GM23338 (cell line): ENCODE measurements at regions not wholly inside any gene's neighbourhood (a gene's known extent, or its start where the extent isn't known, plus 50 kb on each side); places are given as distances from the start of the nearest gene placed in this dataset.

Source experiments
- ATAC-seq: fragments of 200-7000 bp; cut with Tn5 transposase; 3 replicates; pipeline ENCODE4 v1.9.1; 2020
- DNase-seq: peaks from one replicate; pipeline ENCODE4 v3.0.0-alpha.2; 2015; ENCODE audit warnings: low spot score
- H2AFZ ChIP-seq: fragments of 200-600 bp; sonication (generic); 2 replicates; pipeline ENCODE4 v1.8.0; 2016; ENCODE audit warnings: antibody characterized with exemption, mild to moderate bottlenecking, moderate library complexity
- H3F3A ChIP-seq: fragments of 200-600 bp; sonication (generic); replicated peaks from 2 replicates; pipeline ENCODE4 v1.8.0; 2017; ENCODE audit warnings: antibody characterized with exemption, mixed run types, low read depth
- H3K27ac ChIP-seq: fragments of 200-600 bp; sonication (generic); 2 replicates; pipeline ENCODE4 v1.6.1; 2016; ENCODE audit warnings: low read depth
- H3K27me3 ChIP-seq: fragments of 200-600 bp; sonication (generic); 2 replicates; pipeline ENCODE4 v1.8.0; 2016; ENCODE audit warnings: mild to moderate bottlenecking, mixed run types, moderate library complexity; ENCODE audit not compliant: insufficient read depth
- H3K36me3 ChIP-seq: fragments of 200-600 bp; sonication (generic); 2 replicates; pipeline ENCODE4 v1.8.0; 2016; ENCODE audit warnings: mild to moderate bottlenecking; ENCODE audit not compliant: insufficient read depth
- H3K4me1 ChIP-seq: fragments of 200-600 bp; sonication (generic); 2 replicates; pipeline ENCODE4 v1.8.0; 2016; ENCODE audit warnings: mild to moderate bottlenecking, moderate library complexity; ENCODE audit not compliant: insufficient read depth
- H3K4me2 ChIP-seq: fragments of 200-600 bp; sonication (generic); 2 replicates; pipeline ENCODE4 v1.7.1; 2017; ENCODE audit warnings: mixed run types
- H3K4me3 ChIP-seq: fragments of 200-600 bp; sonication (generic); 2 replicates; pipeline ENCODE4 v1.6.1; 2016; ENCODE audit warnings: mixed run types
- H3K79me2 ChIP-seq: fragments of 200-600 bp; sonication (generic); replicated peaks from 2 replicates; pipeline ENCODE4 v1.8.0; 2017; ENCODE audit warnings: mild to moderate bottlenecking; ENCODE audit not compliant: insufficient read depth
- H3K9me2 ChIP-seq: fragments of 200-600 bp; sonication (generic); 2 replicates; pipeline ENCODE4 v1.8.0; 2017; ENCODE audit not compliant: insufficient read depth
- H4K20me1 ChIP-seq: fragments of 200-600 bp; sonication (generic); replicated peaks from 2 replicates; pipeline ENCODE4 v1.8.0; 2017; ENCODE audit warnings: mild to moderate bottlenecking; ENCODE audit not compliant: insufficient read depth
- H3K27ac Mint-ChIP-seq: 2 replicates; pipeline ENCODE4 v1.8.0; 2020; ENCODE audit warnings: inconsistent platforms, mild to moderate bottlenecking, moderate library complexity, mixed read lengths
- H3K27me3 Mint-ChIP-seq: 3 replicates; pipeline ENCODE4 v1.8.0; 2022; ENCODE audit warnings: low read depth, mild to moderate bottlenecking, moderate library complexity, mixed read lengths, inconsistent platforms; ENCODE audit not compliant: insufficient read depth, poor library complexity
- H3K36me3 Mint-ChIP-seq: 3 replicates; pipeline ENCODE4 v1.8.0; 2021; ENCODE audit warnings: low read depth, mild to moderate bottlenecking, inconsistent platforms, moderate library complexity, mixed read lengths
- H3K4me1 Mint-ChIP-seq: 3 replicates; pipeline ENCODE4 v1.8.0; 2020; ENCODE audit warnings: mild to moderate bottlenecking, inconsistent platforms, mixed read lengths
- H3K4me3 Mint-ChIP-seq: 3 replicates; pipeline ENCODE4 v1.8.0; 2021; ENCODE audit warnings: moderate library complexity, mild to moderate bottlenecking, inconsistent platforms, mixed read lengths
- H3K9me3 Mint-ChIP-seq: 3 replicates; pipeline ENCODE4 v1.8.0; 2020; ENCODE audit warnings: moderate library complexity, mild to moderate bottlenecking, inconsistent platforms, mixed read lengths
- CREB1 ChIP-seq: fragments of 250-450 bp; sonication (Bioruptor Pico); IDR thresholded peaks from 2 replicates; pipeline ENCODE4 v1.5.0; 2020; ENCODE audit warnings: low read depth, mild to moderate bottlenecking, moderate library complexity
- POLR2AphosphoS5 ChIP-seq: IDR thresholded peaks from 2 replicates; pipeline ENCODE4 v1.6.1; 2016; ENCODE audit warnings: antibody characterized with exemption, low read depth
- ZNF114 ChIP-seq: fragments of 250-450 bp; sonication (Bioruptor Pico); IDR thresholded peaks from 2 replicates; pipeline ENCODE4 v1.5.0; 2020; ENCODE audit warnings: mild to moderate bottlenecking, moderate library complexity
- TF ChIP-seq, protein P1 (sequence below): IDR thresholded peaks from 2 replicates; pipeline ENCODE4 v1.6.1; 2016; ENCODE audit warnings: antibody characterized with exemption
- TF ChIP-seq, protein P2 (sequence below): fragments of 250-450 bp; sonication (Bioruptor Pico); IDR thresholded peaks from 2 replicates; pipeline ENCODE4 v1.5.0; 2020; ENCODE audit warnings: mild to moderate bottlenecking, moderate library complexity
- TF ChIP-seq, protein P3 (sequence below): IDR thresholded peaks from one replicate; pipeline ENCODE4 v1.6.1; 2018; ENCODE audit warnings: antibody characterized with exemption; ENCODE audit not compliant: unreplicated experiment

DNA sequence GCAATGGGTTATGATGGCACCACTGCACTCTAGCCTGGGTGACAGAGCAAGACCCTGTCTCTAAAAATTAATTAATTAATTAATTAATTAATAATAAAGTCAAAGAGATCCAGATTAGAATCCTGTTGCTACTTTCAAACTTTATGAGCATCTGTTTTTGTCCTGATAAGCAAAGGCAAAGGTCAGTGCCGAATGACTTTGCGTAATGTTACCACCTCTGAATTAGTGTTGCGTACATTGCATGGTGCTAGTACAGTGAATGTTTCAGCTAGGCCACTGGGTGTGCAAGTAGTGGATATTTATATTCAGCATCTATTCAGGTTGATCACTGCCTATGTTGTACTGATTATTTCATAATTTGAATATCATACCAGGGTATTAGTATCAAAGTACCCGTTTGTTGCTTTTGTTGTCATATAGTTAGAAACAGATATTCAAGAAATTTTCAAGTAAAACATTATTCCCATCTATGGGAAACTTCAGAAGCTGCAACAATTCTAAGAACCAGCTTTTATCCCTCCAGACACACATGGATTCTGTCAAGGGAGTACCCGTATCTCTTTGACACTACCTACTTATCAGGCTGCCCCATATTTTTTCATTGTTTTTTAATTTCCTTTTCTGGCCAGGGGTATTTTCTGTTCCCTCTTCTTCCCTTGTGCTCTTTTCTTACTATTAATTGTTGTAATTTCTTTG is 127.1 kb upstream of the GRM7 start:
- Mint-ChIP-seq H3K9me3 (peaks cover 61% of the 10 kb centered on the region), H3K27ac (no peak overlapping the region), H3K4me3 (no peak overlapping the region), H3K27me3 (no peaks in the 10 kb centered on the region), H3K4me1 (no peaks in the 10 kb centered on the region), H3K36me3 (peaks cover 5% of the 10 kb centered on the region; the same call in 2 of the 3 replicates)
- H3F3A ChIP-seq, result no peaks in the 10 kb centered on the region
- TF ChIP-seq, protein P1, sequence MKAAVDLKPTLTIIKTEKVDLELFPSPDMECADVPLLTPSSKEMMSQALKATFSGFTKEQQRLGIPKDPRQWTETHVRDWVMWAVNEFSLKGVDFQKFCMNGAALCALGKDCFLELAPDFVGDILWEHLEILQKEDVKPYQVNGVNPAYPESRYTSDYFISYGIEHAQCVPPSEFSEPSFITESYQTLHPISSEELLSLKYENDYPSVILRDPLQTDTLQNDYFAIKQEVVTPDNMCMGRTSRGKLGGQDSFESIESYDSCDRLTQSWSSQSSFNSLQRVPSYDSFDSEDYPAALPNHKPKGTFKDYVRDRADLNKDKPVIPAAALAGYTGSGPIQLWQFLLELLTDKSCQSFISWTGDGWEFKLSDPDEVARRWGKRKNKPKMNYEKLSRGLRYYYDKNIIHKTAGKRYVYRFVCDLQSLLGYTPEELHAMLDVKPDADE, result no peak
- no peak for TF ChIP-seq ZNF114 (CRISPR knock-in tag)
- TF ChIP-seq, protein P2, sequence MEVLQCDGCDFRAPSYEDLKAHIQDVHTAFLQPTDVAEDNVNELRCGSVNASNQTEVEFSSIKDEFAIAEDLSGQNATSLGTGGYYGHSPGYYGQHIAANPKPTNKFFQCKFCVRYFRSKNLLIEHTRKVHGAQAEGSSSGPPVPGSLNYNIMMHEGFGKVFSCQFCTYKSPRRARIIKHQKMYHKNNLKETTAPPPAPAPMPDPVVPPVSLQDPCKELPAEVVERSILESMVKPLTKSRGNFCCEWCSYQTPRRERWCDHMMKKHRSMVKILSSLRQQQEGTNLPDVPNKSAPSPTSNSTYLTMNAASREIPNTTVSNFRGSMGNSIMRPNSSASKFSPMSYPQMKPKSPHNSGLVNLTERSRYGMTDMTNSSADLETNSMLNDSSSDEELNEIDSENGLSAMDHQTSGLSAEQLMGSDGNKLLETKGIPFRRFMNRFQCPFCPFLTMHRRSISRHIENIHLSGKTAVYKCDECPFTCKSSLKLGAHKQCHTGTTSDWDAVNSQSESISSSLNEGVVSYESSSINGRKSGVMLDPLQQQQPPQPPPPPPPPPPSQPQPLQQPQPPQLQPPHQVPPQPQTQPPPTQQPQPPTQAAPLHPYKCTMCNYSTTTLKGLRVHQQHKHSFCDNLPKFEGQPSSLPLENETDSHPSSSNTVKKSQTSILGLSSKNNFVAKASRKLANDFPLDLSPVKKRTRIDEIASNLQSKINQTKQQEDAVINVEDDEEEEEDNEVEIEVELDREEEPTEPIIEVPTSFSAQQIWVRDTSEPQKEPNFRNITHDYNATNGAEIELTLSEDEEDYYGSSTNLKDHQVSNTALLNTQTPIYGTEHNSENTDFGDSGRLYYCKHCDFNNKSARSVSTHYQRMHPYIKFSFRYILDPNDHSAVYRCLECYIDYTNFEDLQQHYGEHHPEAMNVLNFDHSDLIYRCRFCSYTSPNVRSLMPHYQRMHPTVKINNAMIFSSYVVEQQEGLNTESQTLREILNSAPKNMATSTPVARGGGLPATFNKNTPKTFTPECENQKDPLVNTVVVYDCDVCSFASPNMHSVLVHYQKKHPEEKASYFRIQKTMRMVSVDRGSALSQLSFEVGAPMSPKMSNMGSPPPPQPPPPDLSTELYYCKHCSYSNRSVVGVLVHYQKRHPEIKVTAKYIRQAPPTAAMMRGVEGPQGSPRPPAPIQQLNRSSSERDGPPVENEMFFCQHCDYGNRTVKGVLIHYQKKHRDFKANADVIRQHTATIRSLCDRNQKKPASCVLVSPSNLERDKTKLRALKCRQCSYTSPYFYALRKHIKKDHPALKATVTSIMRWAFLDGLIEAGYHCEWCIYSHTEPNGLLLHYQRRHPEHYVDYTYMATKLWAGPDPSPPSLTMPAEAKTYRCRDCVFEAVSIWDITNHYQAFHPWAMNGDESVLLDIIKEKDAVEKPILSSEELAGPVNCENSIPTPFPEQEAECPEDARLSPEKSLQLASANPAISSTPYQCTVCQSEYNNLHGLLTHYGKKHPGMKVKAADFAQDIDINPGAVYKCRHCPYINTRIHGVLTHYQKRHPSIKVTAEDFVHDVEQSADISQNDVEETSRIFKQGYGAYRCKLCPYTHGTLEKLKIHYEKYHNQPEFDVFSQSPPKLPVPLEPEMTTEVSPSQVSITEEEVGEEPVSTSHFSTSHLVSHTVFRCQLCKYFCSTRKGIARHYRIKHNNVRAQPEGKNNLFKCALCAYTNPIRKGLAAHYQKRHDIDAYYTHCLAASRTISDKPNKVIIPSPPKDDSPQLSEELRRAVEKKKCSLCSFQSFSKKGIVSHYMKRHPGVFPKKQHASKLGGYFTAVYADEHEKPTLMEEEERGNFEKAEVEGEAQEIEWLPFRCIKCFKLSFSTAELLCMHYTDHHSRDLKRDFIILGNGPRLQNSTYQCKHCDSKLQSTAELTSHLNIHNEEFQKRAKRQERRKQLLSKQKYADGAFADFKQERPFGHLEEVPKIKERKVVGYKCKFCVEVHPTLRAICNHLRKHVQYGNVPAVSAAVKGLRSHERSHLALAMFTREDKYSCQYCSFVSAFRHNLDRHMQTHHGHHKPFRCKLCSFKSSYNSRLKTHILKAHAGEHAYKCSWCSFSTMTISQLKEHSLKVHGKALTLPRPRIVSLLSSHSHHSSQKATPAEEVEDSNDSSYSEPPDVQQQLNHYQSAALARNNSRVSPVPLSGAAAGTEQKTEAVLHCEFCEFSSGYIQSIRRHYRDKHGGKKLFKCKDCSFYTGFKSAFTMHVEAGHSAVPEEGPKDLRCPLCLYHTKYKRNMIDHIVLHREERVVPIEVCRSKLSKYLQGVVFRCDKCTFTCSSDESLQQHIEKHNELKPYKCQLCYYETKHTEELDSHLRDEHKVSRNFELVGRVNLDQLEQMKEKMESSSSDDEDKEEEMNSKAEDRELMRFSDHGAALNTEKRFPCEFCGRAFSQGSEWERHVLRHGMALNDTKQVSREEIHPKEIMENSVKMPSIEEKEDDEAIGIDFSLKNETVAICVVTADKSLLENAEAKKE (CRISPR knock-in tag), result no peak
- H3K27ac ChIP-seq, result no peak overlapping the region
- H2AFZ ChIP-seq, result no peak overlapping the region
- peaks cover 2% of the 10 kb centered on the region for H3K36me3 ChIP-seq
- ATAC-seq (no peak), DNase-seq (no peak)
- H3K4me1 ChIP-seq, result no peaks in the 10 kb centered on the region
- no peaks in the 10 kb centered on the region for H3K79me2 ChIP-seq
- H4K20me1 ChIP-seq, result no peaks in the 10 kb centered on the region
- H3K9me2 ChIP-seq, result no peaks in the 10 kb centered on the region
- H3K27me3 ChIP-seq, result no peaks in the 10 kb centered on the region
- no peak overlapping the region for H3K4me3 ChIP-seq
- no peak overlapping the region for H3K4me2 ChIP-seq

DNA sequence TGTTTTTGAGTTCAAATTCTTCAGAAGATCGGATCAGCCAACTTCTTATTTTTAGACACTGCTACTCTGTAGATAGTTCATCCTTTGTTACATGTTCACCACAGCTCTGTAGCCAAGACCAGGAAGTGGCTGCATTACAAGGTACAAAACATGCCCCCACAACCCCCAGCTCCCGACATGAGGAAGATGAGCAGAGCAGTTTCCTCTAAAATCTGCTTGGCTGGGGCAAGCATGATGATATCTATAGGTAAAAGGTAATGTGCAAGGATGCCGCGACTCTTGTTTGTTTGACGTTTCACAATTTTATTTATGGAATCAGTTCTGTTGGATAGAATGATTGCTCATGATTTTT is 126.5 kb upstream of the GRM7 start:
- H3K4me1 ChIP-seq, result no peaks in the 10 kb centered on the region
- H4K20me1 ChIP-seq, result no peaks in the 10 kb centered on the region
- ATAC-seq (no peak), DNase-seq (no peak)
- Mint-ChIP-seq H3K27me3 (no peaks in the 10 kb centered on the region), H3K27ac (no peak overlapping the region), H3K36me3 (peaks cover 5% of the 10 kb centered on the region; the same call in 2 of the 3 replicates), H3K4me3 (no peak overlapping the region), H3K9me3 (peaks cover 62% of the 10 kb centered on the region), H3K4me1 (peaks cover 3% of the 10 kb centered on the region; the same call in 2 of the 3 replicates)
- no peak overlapping the region for H3K27ac ChIP-seq
- H3K4me3 ChIP-seq, result no peak overlapping the region
- H2AFZ ChIP-seq, result no peak overlapping the region
- no peak overlapping the region for H3K4me2 ChIP-seq
- no peaks in the 10 kb centered on the region for H3F3A ChIP-seq
- TF ChIP-seq, protein P1, result no peak
- no peak for TF ChIP-seq CREB1 (CRISPR knock-in tag)
- TF ChIP-seq POLR2AphosphoS5, result no peak
- TF ChIP-seq, protein P3, sequence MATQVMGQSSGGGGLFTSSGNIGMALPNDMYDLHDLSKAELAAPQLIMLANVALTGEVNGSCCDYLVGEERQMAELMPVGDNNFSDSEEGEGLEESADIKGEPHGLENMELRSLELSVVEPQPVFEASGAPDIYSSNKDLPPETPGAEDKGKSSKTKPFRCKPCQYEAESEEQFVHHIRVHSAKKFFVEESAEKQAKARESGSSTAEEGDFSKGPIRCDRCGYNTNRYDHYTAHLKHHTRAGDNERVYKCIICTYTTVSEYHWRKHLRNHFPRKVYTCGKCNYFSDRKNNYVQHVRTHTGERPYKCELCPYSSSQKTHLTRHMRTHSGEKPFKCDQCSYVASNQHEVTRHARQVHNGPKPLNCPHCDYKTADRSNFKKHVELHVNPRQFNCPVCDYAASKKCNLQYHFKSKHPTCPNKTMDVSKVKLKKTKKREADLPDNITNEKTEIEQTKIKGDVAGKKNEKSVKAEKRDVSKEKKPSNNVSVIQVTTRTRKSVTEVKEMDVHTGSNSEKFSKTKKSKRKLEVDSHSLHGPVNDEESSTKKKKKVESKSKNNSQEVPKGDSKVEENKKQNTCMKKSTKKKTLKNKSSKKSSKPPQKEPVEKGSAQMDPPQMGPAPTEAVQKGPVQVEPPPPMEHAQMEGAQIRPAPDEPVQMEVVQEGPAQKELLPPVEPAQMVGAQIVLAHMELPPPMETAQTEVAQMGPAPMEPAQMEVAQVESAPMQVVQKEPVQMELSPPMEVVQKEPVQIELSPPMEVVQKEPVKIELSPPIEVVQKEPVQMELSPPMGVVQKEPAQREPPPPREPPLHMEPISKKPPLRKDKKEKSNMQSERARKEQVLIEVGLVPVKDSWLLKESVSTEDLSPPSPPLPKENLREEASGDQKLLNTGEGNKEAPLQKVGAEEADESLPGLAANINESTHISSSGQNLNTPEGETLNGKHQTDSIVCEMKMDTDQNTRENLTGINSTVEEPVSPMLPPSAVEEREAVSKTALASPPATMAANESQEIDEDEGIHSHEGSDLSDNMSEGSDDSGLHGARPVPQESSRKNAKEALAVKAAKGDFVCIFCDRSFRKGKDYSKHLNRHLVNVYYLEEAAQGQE, result no peak
- TF ChIP-seq ZNF114 (CRISPR knock-in tag), result no peak
- H3K79me2 ChIP-seq, result no peaks in the 10 kb centered on the region
- H3K9me2 ChIP-seq, result no peaks in the 10 kb centered on the region
- peaks cover 2% of the 10 kb centered on the region for H3K36me3 ChIP-seq
- H3K27me3 ChIP-seq, result no peaks in the 10 kb centered on the region
